NB4 (cell line): ENCODE measurements at regions not wholly inside any gene's neighbourhood (a gene's known extent, or its start where the extent isn't known, plus 50 kb on each side); places are given as distances from the start of the nearest gene placed in this dataset.

Experiments
- DNase-seq: peaks from one replicate; pipeline ENCODE4 v3.0.0; 2010; ENCODE audit warnings: low read depth
- H3K4me3 ChIP-seq: one replicate; pipeline ENCODE4 v1.5.1; 2011; ENCODE audit warnings: mild to moderate bottlenecking, low read depth, low read length, moderate library complexity
- MYC ChIP-seq: IDR thresholded peaks from 2 replicates; pipeline ENCODE4 v1.6.1; 2011; ENCODE audit warnings: low read depth, low read length
- POLR2A ChIP-seq: IDR thresholded peaks from 2 replicates; pipeline ENCODE4 v1.6.1; 2011; ENCODE audit warnings: mild to moderate bottlenecking; ENCODE audit not compliant: insufficient read length; ENCODE audit errors: extremely low read depth
- TF ChIP-seq, protein P1 (sequence below): IDR thresholded peaks from one replicate; pipeline ENCODE4 v1.5.1; 2012; ENCODE audit warnings: low read depth, low read length
- TF ChIP-seq, protein P2 (sequence below): IDR thresholded peaks from 2 replicates; pipeline ENCODE4 v1.6.1; 2011; ENCODE audit warnings: low read depth, low read length

DNA sequence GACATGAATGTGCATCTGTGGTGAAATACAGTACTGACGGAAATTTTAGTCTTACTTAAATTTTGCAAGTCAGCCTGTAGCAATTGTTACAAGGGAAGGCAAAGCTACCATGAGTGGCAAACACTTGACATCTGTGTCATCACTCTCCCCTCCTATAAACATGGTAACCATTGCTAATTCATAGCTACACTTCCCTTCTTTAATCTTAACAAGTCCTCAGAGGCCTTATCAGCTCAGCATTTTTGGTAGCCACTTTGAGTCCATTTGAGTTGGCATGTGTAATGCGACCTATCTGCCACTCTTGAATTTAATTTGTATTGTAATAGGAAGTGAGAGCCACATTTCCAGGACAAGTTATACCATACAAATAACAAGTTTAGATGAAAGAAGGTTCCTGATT, 218.1 kb downstream of the RMST start:
- H3K4me3 ChIP-seq = no peak overlapping the region
- TF ChIP-seq, protein P1, sequence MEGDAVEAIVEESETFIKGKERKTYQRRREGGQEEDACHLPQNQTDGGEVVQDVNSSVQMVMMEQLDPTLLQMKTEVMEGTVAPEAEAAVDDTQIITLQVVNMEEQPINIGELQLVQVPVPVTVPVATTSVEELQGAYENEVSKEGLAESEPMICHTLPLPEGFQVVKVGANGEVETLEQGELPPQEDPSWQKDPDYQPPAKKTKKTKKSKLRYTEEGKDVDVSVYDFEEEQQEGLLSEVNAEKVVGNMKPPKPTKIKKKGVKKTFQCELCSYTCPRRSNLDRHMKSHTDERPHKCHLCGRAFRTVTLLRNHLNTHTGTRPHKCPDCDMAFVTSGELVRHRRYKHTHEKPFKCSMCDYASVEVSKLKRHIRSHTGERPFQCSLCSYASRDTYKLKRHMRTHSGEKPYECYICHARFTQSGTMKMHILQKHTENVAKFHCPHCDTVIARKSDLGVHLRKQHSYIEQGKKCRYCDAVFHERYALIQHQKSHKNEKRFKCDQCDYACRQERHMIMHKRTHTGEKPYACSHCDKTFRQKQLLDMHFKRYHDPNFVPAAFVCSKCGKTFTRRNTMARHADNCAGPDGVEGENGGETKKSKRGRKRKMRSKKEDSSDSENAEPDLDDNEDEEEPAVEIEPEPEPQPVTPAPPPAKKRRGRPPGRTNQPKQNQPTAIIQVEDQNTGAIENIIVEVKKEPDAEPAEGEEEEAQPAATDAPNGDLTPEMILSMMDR = no peak
- TF ChIP-seq, protein P2, sequence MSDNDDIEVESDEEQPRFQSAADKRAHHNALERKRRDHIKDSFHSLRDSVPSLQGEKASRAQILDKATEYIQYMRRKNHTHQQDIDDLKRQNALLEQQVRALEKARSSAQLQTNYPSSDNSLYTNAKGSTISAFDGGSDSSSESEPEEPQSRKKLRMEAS = no peak
- no peak for TF ChIP-seq POLR2A
- DNase-seq = no peak

DNA sequence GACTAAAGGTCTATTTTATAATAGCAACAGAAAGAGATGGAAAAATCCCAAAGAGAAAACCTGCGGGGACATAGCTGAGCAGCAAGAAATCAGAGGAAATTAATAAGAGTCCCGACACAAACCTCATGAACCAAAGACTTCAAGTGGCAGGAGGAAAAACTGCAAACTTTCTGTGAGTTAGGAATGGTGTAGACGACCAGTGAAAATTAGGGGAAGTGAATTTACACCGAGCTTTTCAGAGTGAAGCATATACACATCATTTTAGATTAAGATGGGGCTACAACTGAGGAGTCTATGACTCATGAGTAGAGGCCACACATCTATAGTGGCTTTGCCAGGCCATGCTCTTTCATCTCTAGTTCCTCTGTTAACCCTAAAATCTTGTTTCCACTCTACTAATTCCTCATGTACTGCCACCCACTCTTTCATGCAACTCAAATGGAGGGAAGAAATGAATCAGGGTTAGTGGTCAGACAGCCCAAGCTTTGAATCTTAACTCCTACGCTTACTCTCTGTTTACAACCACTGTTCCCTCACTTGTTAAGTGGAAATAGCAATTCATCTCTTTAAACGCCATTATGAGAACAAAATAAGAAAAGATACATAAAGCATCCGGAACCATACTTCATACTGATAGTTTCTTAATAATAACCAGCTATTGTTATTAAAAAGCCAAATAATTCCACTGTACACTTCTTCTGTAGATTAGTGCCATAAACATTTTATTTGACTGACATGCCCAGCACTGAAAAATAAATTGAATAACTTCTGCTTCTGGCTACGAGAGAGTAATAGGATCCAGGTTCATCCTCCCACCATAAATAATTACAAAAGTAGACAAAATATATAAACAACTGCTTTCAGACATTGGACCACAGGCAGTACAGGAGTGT, 219.3 kb downstream of the RMST start:
- no peak overlapping the region for H3K4me3 ChIP-seq
- no peak for DNase-seq
- TF ChIP-seq, protein P2 = no peak
- TF ChIP-seq MYC (no peak), POLR2A (no peak)
- TF ChIP-seq, protein P1 = no peak

DNA sequence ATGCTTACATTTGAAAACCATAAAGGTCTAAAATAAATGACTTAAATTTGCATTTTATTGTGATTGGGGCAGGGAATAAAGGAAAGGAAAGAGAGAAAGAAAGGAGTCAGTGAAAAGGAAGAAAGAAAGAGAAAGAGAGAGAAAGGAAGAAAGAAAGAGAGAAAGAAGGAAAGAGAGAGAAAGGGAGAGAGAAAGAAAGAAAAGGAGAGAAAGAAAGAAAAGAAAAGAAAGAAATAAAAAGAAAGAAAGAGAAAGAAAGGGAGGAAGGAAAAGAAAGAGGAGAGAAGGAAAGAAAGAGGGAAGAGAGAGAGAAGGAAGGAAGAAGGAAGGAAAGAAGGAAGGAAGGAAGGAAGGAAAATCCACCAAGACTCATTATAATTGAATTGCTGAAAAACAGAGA, 222.8 kb downstream of the RMST start:
- no peak overlapping the region for H3K4me3 ChIP-seq
- no peak for DNase-seq
- TF ChIP-seq, protein P2 = no peak
- TF ChIP-seq MYC (no peak), POLR2A (no peak)
- TF ChIP-seq, protein P1 = no peak

DNA sequence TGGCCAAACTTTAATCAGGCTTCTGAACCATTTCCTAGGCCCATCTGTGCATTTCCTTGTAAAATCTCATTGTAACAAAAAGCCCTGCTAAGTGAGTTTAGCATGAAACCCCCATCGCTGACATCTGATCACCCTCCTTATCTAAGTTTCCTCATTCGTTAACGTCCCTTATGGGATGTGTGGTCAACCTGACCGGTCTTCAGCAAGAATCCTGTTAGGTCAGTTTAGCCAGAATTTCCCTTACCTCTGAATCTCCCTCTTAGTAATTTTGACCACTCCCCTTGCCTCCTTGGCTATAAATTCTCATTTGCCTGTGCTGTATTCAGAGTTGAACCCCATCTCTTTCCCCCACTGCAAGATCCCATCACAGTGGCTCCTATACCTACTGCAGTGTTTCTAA, 239.3 kb downstream of the RMST start:
- H3K4me3 ChIP-seq = no peak overlapping the region
- no peak for DNase-seq
- TF ChIP-seq POLR2A = no peak
- TF ChIP-seq, protein P2 = no peak
- TF ChIP-seq, protein P1 = no peak
- TF ChIP-seq MYC = no peak

DNA sequence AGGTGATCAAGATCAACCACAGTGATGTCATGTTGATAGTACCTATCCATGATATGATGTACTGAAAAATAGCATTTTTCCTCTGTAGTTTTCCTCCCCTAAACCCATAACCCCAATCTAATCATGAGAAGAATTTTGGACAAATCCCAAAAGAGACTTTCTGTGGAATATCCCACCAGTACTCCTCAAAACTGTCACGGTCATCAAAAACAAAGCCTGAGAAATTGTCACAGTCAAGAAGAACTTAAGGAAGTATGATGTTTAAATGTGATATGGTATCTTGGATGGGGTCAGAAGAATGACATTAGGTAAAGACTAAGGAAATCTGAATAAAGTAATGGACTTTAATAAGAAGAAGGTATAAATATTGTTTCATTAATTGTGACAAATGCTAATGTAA, 248.8 kb downstream of the RMST start:
- TF ChIP-seq, protein P2 = no peak
- TF ChIP-seq, protein P1 = no peak
- TF ChIP-seq POLR2A (no peak), MYC (no peak)
- H3K4me3 ChIP-seq = no peak overlapping the region
- DNase-seq = no peak
